GM18868 (cell line): ENCODE measurements at regions not wholly inside any gene's neighbourhood (a gene's known extent, or its start where the extent isn't known, plus 50 kb on each side); places are given as distances from the start of the nearest gene placed in this dataset.
"Not testable (repeated sequence)": the region's sequence is repeated elsewhere in the genome, so short reads cannot be mapped to it uniquely, and the experiment has no call there.

Source experiments
- ATAC-seq: cut with Tn5 transposase; IDR thresholded peaks from one replicate; pipeline ENCODE4 v1.9.1; 2021; ENCODE audit warnings: mild to moderate bottlenecking, moderate library complexity; ENCODE audit not compliant: unreplicated experiment

DNA sequence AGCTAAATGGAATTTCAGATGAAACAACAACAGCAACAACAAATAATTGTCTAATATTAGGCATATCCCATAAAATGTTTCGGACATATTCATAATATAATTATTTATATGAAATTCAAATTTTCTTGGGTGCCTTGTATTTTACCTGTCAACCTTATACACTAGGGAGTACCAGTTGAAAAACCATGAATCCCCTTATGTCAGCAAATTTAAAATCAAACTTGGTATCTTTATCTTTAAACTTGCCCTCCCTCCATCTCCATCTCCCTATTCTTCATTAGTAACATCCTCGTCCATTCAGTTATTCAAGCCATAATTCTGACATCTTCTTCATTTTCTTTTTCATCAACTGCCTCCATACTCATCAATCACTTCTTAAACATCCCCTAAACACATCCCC lies 974.5 kb upstream of the HS3ST1 start:
- ATAC-seq: no peak

GRCh38 chr4:12399781-12400180 lies 971.1 kb upstream of the HS3ST1 start:
- no peak for ATAC-seq

- ATAC-seq: no peak
Measured at GRCh38 chr4:12393631-12394262, 965.1 kb upstream of the HS3ST1 start.

DNA sequence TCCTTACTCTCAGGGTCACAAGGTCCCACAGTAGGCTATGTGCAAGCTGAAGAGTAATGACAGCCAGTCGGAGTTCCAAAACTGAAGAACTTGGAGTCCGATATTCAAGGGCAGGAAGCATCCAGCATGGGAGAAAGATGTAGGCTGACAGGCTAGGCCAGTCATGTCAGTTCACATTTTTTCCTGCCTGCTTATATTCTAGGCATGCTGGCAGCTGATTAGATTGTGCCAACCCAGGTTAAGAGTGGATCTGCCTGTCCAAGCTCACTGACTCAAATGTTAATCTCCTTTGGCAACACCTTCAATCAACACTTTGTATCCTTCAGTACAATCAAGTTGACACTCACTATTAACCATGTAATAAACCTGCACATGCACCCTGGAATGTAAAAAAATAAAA lies 960.9 kb upstream of the HS3ST1 start:
- ATAC-seq: no peak

DNA sequence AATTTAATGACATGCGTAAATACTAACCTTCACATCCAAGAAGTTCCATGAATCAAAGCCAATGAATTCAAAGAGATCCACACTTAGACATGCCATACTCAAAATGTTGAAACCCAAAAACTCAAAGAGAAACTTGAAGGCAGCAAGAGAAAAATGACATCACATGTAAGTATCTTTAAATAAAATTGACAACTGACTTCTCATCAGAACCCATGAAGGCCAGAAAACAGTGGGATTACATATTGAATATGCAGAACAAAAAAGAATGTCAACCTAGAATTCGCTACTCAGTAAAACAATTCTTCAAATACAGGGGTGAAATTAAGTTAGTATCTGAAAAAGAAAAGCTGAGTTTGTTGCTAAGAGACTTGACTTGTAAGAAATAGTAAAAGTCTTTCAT lies 953.9 kb upstream of the HS3ST1 start:
- no peak for ATAC-seq

- ATAC-seq: no peak
Measured at GRCh38 chr4:12379191-12379590, 950.5 kb upstream of the HS3ST1 start.

DNA sequence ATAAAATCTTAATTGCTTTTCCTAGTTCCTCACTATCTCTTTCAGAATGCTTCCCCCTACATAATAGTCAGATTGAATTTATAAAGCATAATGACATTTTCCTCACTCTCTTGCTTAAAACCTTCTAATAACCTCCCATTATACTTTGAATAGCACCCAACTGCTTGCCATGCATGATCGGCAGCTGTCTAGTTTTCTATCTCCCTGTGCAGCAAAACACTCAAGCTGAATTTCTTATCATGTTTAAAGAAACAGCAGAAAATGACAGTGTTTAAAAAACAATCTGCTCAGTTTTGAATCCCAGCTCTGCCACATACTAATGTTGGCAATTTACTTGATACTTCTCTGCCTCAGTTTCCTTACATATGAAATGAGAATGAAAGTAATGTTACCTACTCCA lies 947.1 kb upstream of the HS3ST1 start:
- no peak for ATAC-seq

DNA sequence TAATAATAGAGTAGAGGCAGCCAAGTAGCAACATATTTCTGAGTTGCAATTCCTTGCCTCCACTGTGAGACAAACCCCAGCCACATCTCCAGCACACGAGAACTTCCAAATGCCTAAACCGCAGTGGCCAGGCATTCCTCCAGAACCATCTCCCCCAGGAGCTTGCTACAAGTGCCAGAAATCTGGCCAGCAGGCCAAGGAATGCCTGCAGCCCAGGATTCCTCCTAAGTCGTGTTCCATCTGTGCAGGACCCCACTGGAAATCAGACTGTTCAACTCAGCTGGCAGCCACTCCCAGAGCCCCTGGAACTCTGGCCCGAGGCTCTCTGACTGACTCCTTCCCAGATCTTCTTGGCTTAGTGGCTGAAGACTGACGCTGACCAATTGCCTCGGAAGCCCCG lies 937.2 kb upstream of the HS3ST1 start:
- not testable (repeated sequence) for ATAC-seq

DNA sequence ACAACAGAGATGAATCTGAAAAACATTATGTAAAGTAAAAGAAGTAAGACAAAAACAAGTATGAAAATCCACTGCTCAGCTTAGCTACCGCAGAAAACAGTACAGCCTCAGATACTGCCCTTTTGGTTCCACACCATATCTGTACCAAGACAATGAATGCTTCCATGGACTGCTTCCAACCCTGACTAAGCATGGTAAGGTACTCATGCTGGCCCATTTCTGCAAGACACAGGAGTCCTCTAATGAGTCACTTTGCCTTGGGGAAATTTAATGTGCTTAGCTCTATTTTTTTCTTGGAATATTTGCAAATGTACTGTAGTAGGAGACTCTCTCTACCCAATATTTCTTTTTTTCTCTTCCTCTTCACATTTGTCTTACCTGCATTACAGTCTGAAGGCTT lies 931.7 kb upstream of the HS3ST1 start:
- ATAC-seq: no peak

DNA sequence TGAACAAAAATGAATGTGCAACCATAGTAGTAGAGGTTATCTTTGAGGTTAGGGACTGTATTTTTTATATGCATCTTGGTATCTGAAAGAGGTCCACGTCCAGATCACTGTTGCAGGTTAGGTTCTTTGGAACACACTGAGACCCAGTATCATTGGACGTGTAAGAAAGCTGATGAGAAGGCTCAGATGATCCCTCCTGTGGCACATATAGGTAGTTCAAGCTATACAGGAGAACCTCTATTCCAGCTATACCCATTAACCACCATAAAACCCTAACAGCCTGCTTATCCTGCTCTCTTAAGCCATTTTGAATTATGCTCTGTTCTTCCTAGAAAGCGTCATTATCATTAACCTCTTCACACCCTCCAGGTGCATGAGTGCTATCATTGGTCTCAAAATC lies 930.7 kb upstream of the HS3ST1 start:
- ATAC-seq: no peak

DNA sequence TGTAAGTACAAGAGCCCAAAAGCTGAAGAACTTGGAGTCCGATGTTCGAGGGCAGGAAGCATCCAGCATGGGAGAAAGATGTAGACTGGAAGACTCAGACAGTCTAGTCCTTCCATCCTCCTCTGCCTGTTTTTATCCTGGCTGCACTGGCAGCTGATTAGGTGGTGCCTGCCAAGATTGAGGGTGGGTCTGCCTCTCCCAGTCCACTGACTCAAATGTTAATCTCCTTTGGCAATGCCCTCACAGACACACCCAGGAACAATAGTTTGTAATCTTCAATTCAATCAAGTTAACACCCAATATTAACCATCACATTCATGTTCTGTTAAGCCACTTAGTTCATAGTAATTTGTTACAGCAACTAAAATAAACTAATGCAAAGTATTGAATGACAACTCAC lies 904.4 kb upstream of the HS3ST1 start:
- ATAC-seq: not testable (repeated sequence)

- no peak for ATAC-seq
Measured at GRCh38 chr4:12324965-12325364, 896.3 kb upstream of the HS3ST1 start.

DNA sequence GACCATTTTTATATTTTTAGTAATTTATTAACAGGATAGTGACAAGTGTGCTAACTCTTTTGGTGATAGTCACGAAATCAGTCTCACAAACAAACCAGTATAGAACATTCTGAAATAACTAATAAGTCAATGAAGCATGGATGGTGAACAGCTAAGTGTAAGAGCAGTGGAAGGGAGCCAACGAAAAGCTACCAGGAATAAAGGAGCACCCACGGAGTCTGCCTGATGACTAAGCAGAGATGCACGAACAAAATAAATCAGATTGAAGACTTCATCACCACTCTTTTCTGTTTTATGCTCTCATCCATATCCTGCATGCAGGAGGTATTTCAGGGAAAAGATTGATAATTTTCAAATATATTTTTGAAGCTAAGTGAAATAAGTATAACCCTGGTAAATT lies 891.1 kb upstream of the HS3ST1 start:
- no peak for ATAC-seq

DNA sequence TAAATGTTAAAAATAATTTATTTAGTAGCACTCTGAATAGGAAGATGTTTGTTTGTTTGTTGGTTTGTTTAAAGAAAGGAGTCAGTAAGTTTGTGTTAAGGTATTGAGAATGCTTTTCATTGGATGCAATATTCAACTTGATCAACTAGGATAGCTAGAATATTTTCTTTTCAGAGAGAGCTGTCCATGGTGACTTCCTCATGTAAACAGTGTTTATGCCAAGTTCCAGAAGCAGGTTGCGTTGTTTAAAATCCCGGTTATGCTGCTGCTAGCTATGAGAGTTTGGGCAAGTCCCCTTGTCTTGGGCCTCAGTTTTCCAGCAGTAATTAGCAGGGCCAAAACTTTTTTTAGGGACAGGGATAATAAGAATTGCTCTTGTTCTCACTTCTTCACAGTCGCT lies 876.2 kb upstream of the HS3ST1 start:
- no peak for ATAC-seq

DNA sequence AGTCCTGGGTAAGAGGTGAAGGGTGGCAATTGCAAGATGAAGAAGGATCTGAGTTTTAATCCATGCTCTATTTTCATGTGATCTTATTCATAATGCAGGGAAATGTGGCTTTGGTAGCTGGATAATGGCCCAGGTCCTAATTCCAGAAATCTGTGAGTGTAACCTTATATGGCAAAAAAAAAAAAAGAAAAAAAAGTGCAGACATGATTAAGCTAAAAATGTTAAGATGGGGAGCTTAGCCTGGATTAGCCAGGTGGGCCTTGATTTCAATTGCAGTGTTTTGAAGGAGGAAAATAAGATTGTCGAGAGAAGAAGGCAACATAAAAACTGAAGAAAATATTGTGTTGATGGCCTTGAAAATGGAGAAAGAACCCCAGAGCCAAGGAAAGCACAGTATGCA lies 867.7 kb upstream of the HS3ST1 start:
- ATAC-seq: no peak

- no peak for ATAC-seq
Measured at GRCh38 chr4:12293906-12294525, 865.3 kb upstream of the HS3ST1 start.

- no peak for ATAC-seq
Measured at GRCh38 chr4:12286351-12286750, 857.7 kb upstream of the HS3ST1 start.

DNA sequence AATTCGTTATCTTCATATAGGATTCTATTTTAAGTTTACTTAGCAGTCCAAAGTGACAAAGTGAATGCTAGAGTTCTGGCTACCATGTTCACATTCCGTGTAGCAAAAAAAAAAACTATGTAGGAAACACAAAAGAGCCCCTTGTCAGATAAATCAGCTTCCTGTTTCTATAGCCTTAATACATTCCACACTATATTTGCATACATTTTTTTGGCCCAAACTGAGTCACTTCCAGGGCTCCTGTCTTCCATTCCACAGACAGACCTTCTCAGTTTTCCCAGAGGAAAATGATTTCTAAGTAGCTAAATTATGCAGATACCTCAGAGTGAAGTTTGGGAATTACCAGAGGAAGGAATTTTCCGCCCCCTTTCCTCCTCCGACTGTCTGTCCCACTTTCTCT lies 841.9 kb upstream of the HS3ST1 start:
- no peak for ATAC-seq

DNA sequence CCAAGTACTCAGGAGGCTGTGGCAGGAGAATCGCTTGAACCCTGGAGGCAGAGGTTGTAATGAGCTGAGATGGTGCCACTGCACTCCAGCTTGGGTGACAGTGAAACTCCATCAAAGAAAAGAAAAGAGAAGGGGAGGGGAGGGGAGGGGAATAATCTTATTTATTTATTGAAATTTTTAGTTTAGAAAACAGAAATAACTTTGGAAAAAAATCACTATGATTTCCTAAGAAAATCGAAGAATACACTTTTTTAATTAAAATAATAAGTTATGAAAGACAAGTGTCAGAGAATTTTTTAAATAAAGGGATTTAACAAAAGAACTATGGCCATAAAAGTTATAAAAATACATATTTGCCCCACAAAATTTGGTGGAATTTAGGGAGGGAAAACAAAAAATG lies 836.9 kb upstream of the HS3ST1 start:
- ATAC-seq: no peak

GRCh38 chr4:12260453-12260852 lies 831.8 kb upstream of the HS3ST1 start:
- ATAC-seq: no peak

GRCh38 chr4:12244973-12245372 lies 816.3 kb upstream of the HS3ST1 start:
- ATAC-seq: no peak

GRCh38 chr4:12242354-12242753 lies 813.7 kb upstream of the HS3ST1 start:
- no peak for ATAC-seq
